Stimulated activated CD8-positive, alpha-beta memory T cell treated with anti-CD3 and anti-CD28 coated beads, Interleukin-4, amount 100 ng/mL, for 4 hours (primary cell): ENCODE measurements at regions not wholly inside any gene's neighbourhood (a gene's known extent, or its start where the extent isn't known, plus 50 kb on each side); places are given as distances from the start of the nearest gene placed in this dataset.

Experiments
- DNase-seq, 2 donors: peaks; one replicate each; pipeline ENCODE4 v3.0.0-alpha.2; 2020; ENCODE audit warnings: low read depth in 2 of 2, low spot score in 1 of 2

- no peak for DNase-seq
These were observed 112.8 kb downstream of the SAMD5 start for GRCh38 chr6:147621263-147621662.

- DNase-seq: no peak
These were observed 113.5 kb downstream of the SAMD5 start for GRCh38 chr6:147621961-147622360.

- no peak for DNase-seq
These were observed 116.5 kb downstream of the SAMD5 start for GRCh38 chr6:147624946-147625515.

- no peak for DNase-seq
These were observed 117.5 kb downstream of the SAMD5 start for GRCh38 chr6:147625946-147626345.

- no peak for DNase-seq
These were observed 118.9 kb downstream of the SAMD5 start for GRCh38 chr6:147627411-147627810.

GRCh38 chr6:147633191-147633590, 124.7 kb downstream of the SAMD5 start:
- DNase-seq: no peak

- no peak for DNase-seq
These were observed 129.2 kb downstream of the SAMD5 start for GRCh38 chr6:147637620-147638195.

GRCh38 chr6:147639279-147639678, 130.8 kb downstream of the SAMD5 start:
- DNase-seq: no peak

GRCh38 chr6:147640606-147641005, 132.1 kb downstream of the SAMD5 start:
- no peak for DNase-seq

GRCh38 chr6:147641511-147641910, 133.0 kb downstream of the SAMD5 start:
- no peak for DNase-seq

- no peak for DNase-seq
These were observed 134.0 kb downstream of the SAMD5 start for GRCh38 chr6:147642458-147642857.

- DNase-seq: no peak
These were observed 135.1 kb downstream of the SAMD5 start for GRCh38 chr6:147643341-147644200.

GRCh38 chr6:147648916-147649315, 140.4 kb downstream of the SAMD5 start:
- no peak for DNase-seq

- no peak for DNase-seq
These were observed 143.0 kb downstream of the SAMD5 start for GRCh38 chr6:147651249-147652063.

GRCh38 chr6:147653631-147654030, 145.1 kb downstream of the SAMD5 start:
- no peak for DNase-seq

- no peak for DNase-seq
These were observed 145.8 kb downstream of the SAMD5 start for GRCh38 chr6:147654103-147654845.

GRCh38 chr6:147660334-147661311, 152.1 kb downstream of the SAMD5 start:
- DNase-seq: no peak

- no peak for DNase-seq
These were observed 154.2 kb downstream of the SAMD5 start for GRCh38 chr6:147662646-147663045.

GRCh38 chr6:147664092-147664491, 155.6 kb downstream of the SAMD5 start:
- DNase-seq: no peak

- DNase-seq: no peak
These were observed 157.8 kb downstream of the SAMD5 start for GRCh38 chr6:147666255-147666654.
